HG02763 (cell line): ENCODE measurements at regions not wholly inside any gene's neighbourhood (a gene's known extent, or its start where the extent isn't known, plus 50 kb on each side); places are given as distances from the start of the nearest gene placed in this dataset.
"Not testable (repeated sequence)": the region's sequence is repeated elsewhere in the genome, so short reads cannot be mapped to it uniquely, and the experiment has no call there.

Experiments used
- ATAC-seq: cut with Tn5 transposase; IDR thresholded peaks from one replicate; pipeline ENCODE4 v1.9.1; 2021; ENCODE audit warnings: mild to moderate bottlenecking, moderate library complexity; ENCODE audit not compliant: unreplicated experiment

DNA sequence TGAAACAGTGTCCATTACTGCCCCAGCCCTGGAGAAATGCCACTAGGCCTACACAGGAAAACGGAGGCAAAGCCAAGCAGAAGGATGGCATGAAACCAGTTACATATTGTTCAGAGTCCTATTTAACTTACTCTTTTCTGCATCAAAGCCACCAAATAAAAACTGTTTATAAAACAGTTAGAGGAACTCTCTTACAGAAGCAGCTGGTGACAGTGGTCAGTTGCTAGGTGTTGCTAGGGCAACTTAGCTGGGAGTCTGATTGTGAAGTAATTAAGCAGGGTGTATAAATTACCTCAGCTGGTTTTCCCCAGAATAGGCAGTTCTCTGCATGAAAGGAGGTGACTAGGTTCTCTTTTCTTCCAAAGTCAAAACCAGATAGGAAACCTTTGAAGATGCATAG is 115.6 kb upstream of the ZBED5 start:
- ATAC-seq: no peak

- no peak for ATAC-seq
Observed at GRCh38 chr11:10970926-10971325, 113.1 kb upstream of the ZBED5 start.

DNA sequence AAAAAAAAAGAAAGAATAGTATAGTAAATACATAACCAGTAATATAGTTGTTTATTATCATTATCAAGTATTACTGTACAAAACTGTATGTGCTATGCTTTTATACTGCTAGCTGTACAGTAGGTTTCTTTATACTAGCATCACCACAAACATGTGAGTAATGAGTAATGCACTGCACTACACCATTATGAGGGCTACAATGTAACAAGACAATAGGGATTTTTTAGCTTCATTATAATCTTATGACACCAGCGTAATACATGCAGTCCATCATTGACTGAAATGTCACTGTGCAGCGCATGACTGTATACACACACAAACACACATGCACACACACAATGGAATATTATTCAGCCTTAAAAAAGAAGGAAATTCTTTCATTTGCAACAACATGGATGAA is 111.5 kb upstream of the ZBED5 start:
- ATAC-seq: no peak

GRCh38 chr11:10956884-10957283 is 99.0 kb upstream of the ZBED5 start:
- ATAC-seq: not testable (repeated sequence)

- no peak for ATAC-seq
Observed at GRCh38 chr11:10955616-10956015, 97.8 kb upstream of the ZBED5 start.

DNA sequence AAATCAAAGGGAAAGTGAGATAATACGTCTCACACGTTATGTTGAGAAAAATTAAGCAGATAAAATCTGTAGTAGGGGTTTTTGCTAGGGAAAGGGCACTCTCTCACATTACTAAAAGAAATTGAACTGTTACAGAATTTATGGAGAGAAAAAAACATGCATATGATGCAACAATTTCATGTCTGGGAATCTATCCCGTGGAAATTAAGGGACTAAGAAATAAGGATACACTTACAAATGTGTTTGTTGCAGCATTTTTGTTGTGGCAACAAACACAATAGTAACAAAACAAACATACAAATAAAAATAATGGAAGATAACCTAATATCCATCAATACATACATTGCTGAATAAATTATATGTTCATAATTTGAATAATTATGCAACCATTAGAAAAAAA is 96.3 kb upstream of the ZBED5 start:
- no peak for ATAC-seq

GRCh38 chr11:10952872-10953271 is 95.0 kb upstream of the ZBED5 start:
- no peak for ATAC-seq

DNA sequence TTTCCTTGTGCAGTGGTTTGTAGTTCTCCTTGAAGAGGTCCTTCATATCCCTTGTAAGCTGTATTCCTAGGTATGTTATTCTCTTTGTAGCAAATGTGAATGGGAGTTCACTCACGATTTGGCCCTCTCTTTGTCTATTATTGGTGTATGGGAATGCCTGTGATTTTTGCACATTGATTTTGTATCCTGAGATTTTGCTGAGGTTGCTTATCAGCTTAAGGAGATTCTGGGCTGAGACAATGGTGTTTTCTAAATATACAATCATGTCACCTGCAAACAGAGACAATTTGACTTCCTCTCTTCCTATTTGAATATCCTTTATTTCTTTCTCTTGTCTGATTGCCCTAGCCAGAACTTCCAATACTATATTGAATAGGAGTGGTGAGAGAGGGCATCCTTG is 90.1 kb upstream of the ZBED5 start:
- not testable (repeated sequence) for ATAC-seq

DNA sequence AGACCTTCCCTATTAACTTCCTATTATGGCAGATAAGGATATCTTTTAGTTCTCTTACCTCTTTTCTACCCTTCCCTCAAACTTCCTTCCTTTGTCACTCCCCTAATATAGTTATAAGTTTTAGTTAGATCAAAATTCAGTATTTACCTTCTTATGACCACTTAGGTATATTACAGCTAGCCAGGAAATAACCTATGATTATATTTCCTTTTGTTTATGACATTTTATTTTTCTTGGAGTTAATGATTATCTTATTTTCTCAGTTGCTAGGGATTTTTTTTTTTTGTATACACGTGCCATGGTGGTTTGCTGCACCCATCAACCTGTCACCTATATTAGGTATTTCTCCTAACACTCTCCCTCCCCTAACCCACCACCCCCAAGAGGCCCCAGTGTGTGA is 88.2 kb upstream of the ZBED5 start:
- no peak for ATAC-seq

GRCh38 chr11:10945196-10945595 is 87.3 kb upstream of the ZBED5 start:
- no peak for ATAC-seq

DNA sequence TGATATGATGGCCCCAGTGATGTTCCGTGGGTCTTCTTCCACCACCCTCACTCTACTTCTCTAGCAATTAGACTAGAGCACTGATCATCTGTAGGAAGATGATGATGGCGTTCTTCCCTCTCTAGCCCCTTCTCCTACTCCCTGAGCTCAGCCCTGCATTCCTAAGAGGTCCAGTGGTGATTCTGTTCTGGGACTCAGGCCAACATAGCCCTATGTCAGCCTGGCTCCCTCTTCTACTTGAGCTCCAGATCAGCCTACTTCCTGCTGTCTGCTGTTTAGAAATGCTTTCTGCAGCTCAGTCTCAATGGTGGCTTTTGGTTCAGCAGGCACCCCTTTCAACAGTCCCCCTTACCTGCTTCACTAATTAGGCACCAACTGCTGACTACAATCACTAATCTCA is 86.1 kb upstream of the ZBED5 start:
- no peak for ATAC-seq

- ATAC-seq: no peak
Observed at GRCh38 chr11:10942620-10943019, 84.8 kb upstream of the ZBED5 start.

DNA sequence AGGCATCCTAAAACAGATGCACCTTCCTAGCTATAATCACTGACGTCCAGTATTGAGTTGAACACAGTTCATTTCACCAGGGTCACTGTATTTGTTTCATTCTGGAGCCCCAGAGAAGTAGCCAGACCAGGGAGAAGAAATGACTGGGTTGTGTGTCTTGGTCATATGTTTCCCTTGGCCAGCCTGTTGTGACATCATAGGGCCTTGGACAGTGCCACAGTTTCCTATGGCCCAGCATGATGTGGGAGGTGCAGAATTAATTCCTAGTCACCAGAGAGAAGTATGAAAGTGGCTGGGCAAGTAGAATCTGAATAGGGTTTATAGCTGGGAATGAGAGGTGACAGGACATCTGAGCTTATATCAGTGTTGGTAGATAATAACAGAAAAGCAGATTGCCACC is 84.0 kb upstream of the ZBED5 start:
- no peak for ATAC-seq

GRCh38 chr11:10941414-10941813 is 83.6 kb upstream of the ZBED5 start:
- no peak for ATAC-seq

DNA sequence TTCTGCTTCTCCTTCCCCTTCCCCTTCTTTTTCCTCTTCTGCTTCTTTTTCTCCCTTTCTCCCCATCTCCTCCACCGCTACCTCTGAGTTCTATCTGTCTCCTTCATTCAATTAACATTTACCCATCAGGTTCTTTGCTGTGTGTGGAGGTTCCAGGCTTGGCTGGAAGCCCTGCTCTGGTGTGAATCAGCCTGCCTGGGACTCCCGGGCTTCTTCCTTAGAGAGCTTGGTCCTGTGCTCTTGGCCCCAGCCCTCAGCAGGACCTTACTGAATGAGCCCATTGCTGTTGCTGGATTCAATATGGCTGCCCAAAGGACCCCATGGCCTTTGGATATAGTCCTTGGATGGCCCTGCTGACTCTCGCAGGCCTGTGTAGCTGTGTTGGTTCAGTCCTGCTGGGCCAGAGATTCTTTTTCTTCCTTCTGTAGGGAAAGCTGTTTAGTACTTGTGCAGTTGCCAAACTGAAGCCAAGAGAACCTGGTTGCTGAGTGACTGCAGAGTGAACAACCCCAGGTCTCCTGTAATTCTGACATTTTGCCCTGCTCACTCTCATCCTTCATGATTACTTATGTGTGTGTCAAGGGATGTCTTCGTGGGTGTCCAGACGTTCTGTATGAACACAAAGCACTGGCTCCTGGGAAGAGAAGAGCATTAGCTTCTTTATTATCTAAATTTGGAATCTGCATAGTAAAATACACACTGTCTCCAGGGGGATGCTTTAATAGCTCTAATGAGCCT is 81.0 kb upstream of the ZBED5 start:
- ATAC-seq: no peak

- no peak for ATAC-seq
Observed at GRCh38 chr11:10938231-10938630, 80.4 kb upstream of the ZBED5 start.

DNA sequence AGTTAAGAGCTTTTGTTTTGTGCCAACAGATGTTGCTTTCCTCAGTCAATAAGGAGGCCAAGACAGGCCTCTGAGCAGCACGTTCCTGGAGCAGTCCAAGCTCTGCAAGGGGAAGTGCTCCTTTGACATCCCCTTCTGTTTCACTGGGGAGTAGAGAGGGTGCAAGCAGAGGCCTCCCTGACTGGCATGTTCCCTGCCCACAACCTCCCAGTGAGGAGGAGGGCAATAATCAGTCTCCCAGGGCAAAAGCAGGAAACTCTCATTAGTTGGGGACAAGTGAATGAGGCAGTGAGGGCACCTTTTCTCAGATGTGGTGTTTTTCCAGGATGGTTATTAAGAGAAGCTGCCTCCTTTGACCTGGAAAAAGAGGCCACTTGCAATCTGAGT is 79.5 kb upstream of the ZBED5 start:
- no peak for ATAC-seq

GRCh38 chr11:10936626-10937384 is 79.0 kb upstream of the ZBED5 start:
- ATAC-seq: no peak

GRCh38 chr11:10935015-10935559 is 77.2 kb upstream of the ZBED5 start:
- no peak for ATAC-seq

DNA sequence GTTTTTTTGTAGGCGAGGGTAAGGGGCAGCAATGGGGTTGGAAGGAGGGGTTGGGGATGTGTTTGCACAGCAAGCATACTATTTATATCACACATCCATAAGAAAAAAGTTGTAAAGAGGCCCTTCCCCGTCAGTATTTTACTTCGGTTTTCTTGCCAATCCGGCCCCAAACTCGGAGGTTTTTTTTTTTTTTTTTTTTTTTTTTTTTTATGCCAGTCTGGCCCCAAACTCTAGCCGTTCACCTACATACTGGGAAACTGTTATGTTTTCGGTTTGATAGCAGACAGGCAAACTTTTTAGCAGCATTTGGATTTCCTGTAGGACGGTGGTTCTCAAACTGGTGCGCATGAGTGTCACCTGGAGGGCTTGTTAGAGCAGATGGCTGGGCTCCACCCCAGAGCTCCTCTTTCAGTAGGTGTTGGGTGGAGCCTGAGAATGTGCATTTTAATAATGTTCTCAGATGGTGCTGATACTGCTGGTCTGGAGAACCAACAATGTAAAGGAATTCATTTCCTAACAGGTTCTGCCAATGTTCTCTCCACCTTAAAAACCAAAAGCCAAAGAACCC is 76.5 kb upstream of the ZBED5 start:
- no peak for ATAC-seq

GRCh38 chr11:10933455-10934292 is 75.8 kb upstream of the ZBED5 start:
- ATAC-seq: peak; percentile 88
